ENCODE measurements at regions not wholly inside any gene's neighbourhood (a gene's known extent, or its start where the extent isn't known, plus 50 kb on each side); places are given as distances from the start of the nearest gene placed in this dataset.

DNA sequence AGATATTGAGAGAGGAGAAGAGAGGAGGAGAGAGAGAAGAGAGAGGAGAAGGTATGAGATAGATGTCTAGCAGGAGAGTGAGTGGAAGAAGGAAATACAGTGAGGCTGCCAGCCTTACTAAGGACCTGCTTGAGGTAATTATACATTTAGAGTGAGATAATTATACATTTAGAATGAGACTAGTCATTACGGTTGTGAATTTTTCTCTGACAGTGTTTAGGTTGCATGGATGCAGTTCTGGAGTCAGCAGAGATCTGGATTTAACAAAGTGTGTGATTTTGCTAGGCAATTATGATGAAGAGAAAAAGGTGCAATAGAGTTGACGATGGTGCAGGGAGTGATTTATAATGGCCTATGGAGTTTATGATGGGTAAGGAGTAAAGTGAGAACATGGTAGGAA lies 187.1 kb upstream of the ARX start:
- no peaks in the 10 kb centered on the region for H4K20me1 ChIP-seq (ENCODE audit: insufficient read depth)
- H3K4me2 ChIP-seq, result no peak overlapping the region
- CTCF ChIA-PET, result no interaction called here
- no peaks in the 10 kb centered on the region for H3K9me3 ChIP-seq
- H3K4me3 ChIP-seq (ENCODE audit: low read depth in 2 of 2, low read length in 1 of 2), result no peak overlapping the region
- no peak for DNase-seq
- H3K9ac ChIP-seq, result no peak overlapping the region
- no peaks in the 10 kb centered on the region for H3K9me2 ChIP-seq
- no peak overlapping the region for H2AFZ ChIP-seq (ENCODE audit: low read depth)
- WGBS (ENCODE audit: low lambda C conversion rate), result 35% methylated on average over 2 of the region's 2 CpGs
- H3K27me3 ChIP-seq (ENCODE audit: insufficient read depth), result no peaks in the 10 kb centered on the region
- no peaks in the 10 kb centered on the region for H3F3A ChIP-seq (replicated peaks; ENCODE audit: insufficient read depth)
- TF ChIP-seq RAD21 (IDR thresholded peaks at IDR 0.05; ENCODE audit: low read length), result no peak
- POLR2A ChIA-PET, result no interaction called here
- H3K4me1 ChIP-seq (ENCODE audit: control insufficient read depth in 1 of 2, insufficient read depth in 2 of 2, low read depth in 1 of 2, low read length in 1 of 2), result no peaks in the 10 kb centered on the region; a peak in 1 of 4 replicates
- no peaks in the 10 kb centered on the region for H3K36me3 ChIP-seq (replicated peaks in 1 of 2; ENCODE audit: control insufficient read depth in 1 of 2, insufficient read depth in 2 of 2, low read length in 1 of 2)
- H3K27ac ChIP-seq (ENCODE audit: low read depth in 2 of 2, low read length in 1 of 2), result no peak overlapping the region
- H3K79me2 ChIP-seq (ENCODE audit: insufficient read depth), result no peaks in the 10 kb centered on the region

DNA sequence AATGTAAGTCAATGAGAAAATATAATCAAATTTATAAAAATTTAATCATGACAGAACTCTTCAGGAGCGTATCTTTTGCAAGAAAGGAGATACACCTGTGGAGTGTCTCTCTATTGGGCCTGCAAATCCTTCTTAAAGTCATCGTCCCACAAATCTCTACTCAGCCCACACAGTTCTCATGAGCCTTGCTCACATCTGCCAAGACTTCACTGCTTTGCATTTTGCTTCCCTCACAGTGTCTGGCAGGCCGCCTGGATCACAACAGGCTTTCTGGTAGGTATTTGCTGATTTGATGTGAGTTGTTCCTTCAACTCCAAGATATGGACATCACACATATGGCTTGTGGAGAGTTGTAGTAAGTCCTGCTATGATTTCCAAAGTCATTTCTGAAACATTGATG lies 183.1 kb upstream of the ARX start:
- H3K79me2 ChIP-seq (ENCODE audit: insufficient read depth), result no peaks in the 10 kb centered on the region
- H3F3A ChIP-seq (replicated peaks; ENCODE audit: insufficient read depth), result no peaks in the 10 kb centered on the region
- TF ChIP-seq SMC3 (IDR thresholded peaks at IDR 0.05; ENCODE audit: low read depth, low read length) (no peak), NRF1 (IDR thresholded peaks at IDR 0.05; ENCODE audit: low read depth, low read length) (no peak), CHD2 (IDR thresholded peaks at IDR 0.05; ENCODE audit: low read length, partially characterized antibody) (no peak), IRF3 (IDR thresholded peaks at IDR 0.05; ENCODE audit: low read depth, low read length) (no peak), MXI1 (IDR thresholded peaks at IDR 0.05; ENCODE audit: low read depth, low read length) (no peak), NFIC (IDR thresholded peaks at IDR 0.05; ENCODE audit: borderline replicate concordance) (no peak), GATA2 (CRISPR knock-in tag; IDR thresholded peaks at IDR 0.05) (no peak), RAD21 (IDR thresholded peaks at IDR 0.05; ENCODE audit: low read length) (no peak), POLR2AphosphoS5 (IDR thresholded peaks at IDR 0.05; ENCODE audit: low read depth, low read length) (no peak), USF1 (IDR thresholded peaks at IDR 0.05; ENCODE audit: borderline replicate concordance, low read depth) (no peak), RFX5 (IDR thresholded peaks at IDR 0.05; ENCODE audit: low read length) (no peak), EZH2phosphoT487 (IDR thresholded peaks at IDR 0.05; ENCODE audit: borderline replicate concordance, low read depth) (no peak), MAX (IDR thresholded peaks at IDR 0.05; ENCODE audit: low read depth) (no peak), ZBTB33 (IDR thresholded peaks at IDR 0.05; ENCODE audit: borderline replicate concordance, low read depth) (no peak), TCF12 (IDR thresholded peaks at IDR 0.05) (no peak), TEAD4 (IDR thresholded peaks at IDR 0.05; ENCODE audit: borderline replicate concordance, insufficient read depth) (no peak), FOSL2 (IDR thresholded peaks at IDR 0.05; ENCODE audit: borderline replicate concordance, low read depth) (no peak)
- no peaks in the 10 kb centered on the region for H3K9me2 ChIP-seq
- no peak for DNase-seq
- H3K27me3 ChIP-seq (ENCODE audit: insufficient read depth), result no peaks in the 10 kb centered on the region
- no peak overlapping the region for H3K4me3 ChIP-seq (ENCODE audit: low read depth in 2 of 2, low read length in 1 of 2)
- no peaks in the 10 kb centered on the region for H3K9me3 ChIP-seq
- no peaks in the 10 kb centered on the region for H4K20me1 ChIP-seq (ENCODE audit: insufficient read depth)
- no peak overlapping the region for H3K4me2 ChIP-seq
- no peaks in the 10 kb centered on the region for H3K4me1 ChIP-seq (ENCODE audit: control insufficient read depth in 1 of 2, insufficient read depth in 2 of 2, low read depth in 1 of 2, low read length in 1 of 2)
- no peak overlapping the region for H3K9ac ChIP-seq
- WGBS (ENCODE audit: low lambda C conversion rate), result 25% methylated on average over 3 of the region's 3 CpGs
- CTCF ChIA-PET, result no interaction called here
- POLR2A ChIA-PET, result no interaction called here
- H3K27ac ChIP-seq (ENCODE audit: low read depth in 2 of 2, low read length in 1 of 2), result no peak overlapping the region
- no peak overlapping the region for H2AFZ ChIP-seq (ENCODE audit: low read depth)
- H3K36me3 ChIP-seq (replicated peaks in 1 of 2; ENCODE audit: control insufficient read depth in 1 of 2, insufficient read depth in 2 of 2, low read length in 1 of 2), result no peaks in the 10 kb centered on the region
